ENCODE measurements at regions not wholly inside any gene's neighbourhood (a gene's known extent, or its start where the extent isn't known, plus 50 kb on each side); places are given as distances from the start of the nearest gene placed in this dataset.

GRCh38 chr13:103941506-103942140 is 875.4 kb upstream of the SLC10A2 start:
- DNase-seq (ENCODE audit: low read depth, low spot score) = no peak
- no peak overlapping the region for H2AFZ ChIP-seq (ENCODE audit: low read depth, low read length, poor library complexity, severe bottlenecking)
- H3K9ac ChIP-seq (ENCODE audit: low read length) = no peak overlapping the region
- BruUV-seq (replicated peaks) = no TSS peak
- ChIA-PET RAD21 (ENCODE audit: low non-redundant PET in 1 of 2, low total read pairs in 2 of 2, uncharacterized antibody in 2 of 2, unreplicated experiment in 2 of 2) (no interaction called here), POLR2A (no interaction called here), CTCF (no interaction called here)
- H3K36me3 ChIP-seq (ENCODE audit: control insufficient read depth in 1 of 2, insufficient read depth in 2 of 2, low read length in 2 of 2) = no peaks in the 10 kb centered on the region; a peak in 1 of 4 replicates
- no peaks in the 10 kb centered on the region for H3K4me1 ChIP-seq (ENCODE audit: control insufficient read depth in 1 of 2, insufficient read depth in 2 of 2, low read length in 2 of 2)
- H3K4me3 ChIP-seq (replicated peaks in 1 of 2; ENCODE audit: low read depth in 1 of 2, low read length in 2 of 2) = no peak overlapping the region
- H4K20me1 ChIP-seq (ENCODE audit: insufficient read depth) = no peaks in the 10 kb centered on the region; the same call in 1 of the 2 replicates
- intact Hi-C loops (cut with micrococcal nuclease) = no loop called here
- no peak overlapping the region for H3K4me2 ChIP-seq (ENCODE audit: low read length)
- H3K9me3 ChIP-seq (ENCODE audit: control insufficient read depth in 1 of 2, insufficient read depth in 1 of 2, low read depth in 1 of 2, low read length in 2 of 2) = no peaks in the 10 kb centered on the region
- no peak for TF ChIP-seq MAX (IDR thresholded peaks at IDR 0.05)
- no peak for TF ChIP-seq ZFX (IDR thresholded peaks at IDR 0.05)
- no peak for TF ChIP-seq SP1 (IDR thresholded peaks at IDR 0.05; ENCODE audit: low read depth)
- no peak for TF ChIP-seq CTCF (IDR thresholded peaks at IDR 0.05 in 2 of 3, conservative IDR thresholded peaks at IDR 0.05 in 1 of 3; ENCODE audit: borderline replicate concordance in 1 of 3, insufficient read depth in 1 of 3, low read depth in 2 of 3, low read length in 2 of 3)
- no peak for TF ChIP-seq CEBPB (IDR thresholded peaks at IDR 0.05; ENCODE audit: low read depth)
- H3K79me2 ChIP-seq (ENCODE audit: insufficient read depth, low read length) = no peaks in the 10 kb centered on the region
- no peaks in the 10 kb centered on the region for H3K9me2 ChIP-seq (ENCODE audit: insufficient read depth)
- no peak for ATAC-seq
- no peaks in the 10 kb centered on the region for H3K27me3 ChIP-seq (ENCODE audit: insufficient read depth, low read length)
- no peak overlapping the region for H3K27ac ChIP-seq (ENCODE audit: low read depth, low read length)

GRCh38 chr13:103935117-103935516 is 868.9 kb upstream of the SLC10A2 start:
- Histone ChIP-seq H3K9ac (ENCODE audit: low read length) (no peak overlapping the region), H3K4me2 (ENCODE audit: low read length) (no peak overlapping the region), H3K27ac (ENCODE audit: low read depth, low read length) (no peak overlapping the region), H2AFZ (ENCODE audit: low read depth, low read length, poor library complexity, severe bottlenecking) (no peak overlapping the region), H3K79me2 (ENCODE audit: insufficient read depth, low read length) (no peaks in the 10 kb centered on the region), H3K4me1 (ENCODE audit: control insufficient read depth in 1 of 2, insufficient read depth in 2 of 2, low read length in 2 of 2) (no peaks in the 10 kb centered on the region), H3K36me3 (ENCODE audit: control insufficient read depth in 1 of 2, insufficient read depth in 2 of 2, low read length in 2 of 2) (no peaks in the 10 kb centered on the region), H4K20me1 (ENCODE audit: insufficient read depth) (no peaks in the 10 kb centered on the region), H3K4me3 (replicated peaks in 1 of 2; ENCODE audit: low read depth in 1 of 2, low read length in 2 of 2) (no peak overlapping the region), H3K27me3 (ENCODE audit: insufficient read depth, low read length) (no peaks in the 10 kb centered on the region), H3K9me3 (ENCODE audit: control insufficient read depth in 1 of 2, insufficient read depth in 1 of 2, low read depth in 1 of 2, low read length in 2 of 2) (no peaks in the 10 kb centered on the region; a peak in 1 of 4 replicates), H3K9me2 (ENCODE audit: insufficient read depth) (no peaks in the 10 kb centered on the region)
- ChIA-PET CTCF (no interaction called here), POLR2A (no interaction called here), RAD21 (ENCODE audit: low non-redundant PET in 1 of 2, low total read pairs in 2 of 2, uncharacterized antibody in 2 of 2, unreplicated experiment in 2 of 2) (no interaction called here)
- no TSS peak for BruUV-seq (replicated peaks)
- no peak for ATAC-seq
- peak; percentile 6 for DNase-seq (ENCODE audit: low read depth, low spot score)
- intact Hi-C loops (cut with micrococcal nuclease) = no loop called here
- TF ChIP-seq JUND (IDR thresholded peaks at IDR 0.05) = no peak
- no peak for TF ChIP-seq ZNF274 (IDR thresholded peaks at IDR 0.05; ENCODE audit: low read depth, low read length)
- TF ChIP-seq YY1 (IDR thresholded peaks at IDR 0.05; ENCODE audit: extremely low read depth, insufficient replicate concordance, low read depth, low read length) = no peak
- TF ChIP-seq SRF (IDR thresholded peaks at IDR 0.05; ENCODE audit: low read depth) = no peak
- TF ChIP-seq ELF1 (IDR thresholded peaks at IDR 0.05; ENCODE audit: borderline replicate concordance, low read depth) = no peak
- no peak for TF ChIP-seq RAD21 (IDR thresholded peaks at IDR 0.05; ENCODE audit: low read depth)
- no peak for TF ChIP-seq TCF7L2 (IDR thresholded peaks at IDR 0.05; ENCODE audit: borderline replicate concordance, extremely low read depth, insufficient read depth, insufficient read length)
- no peak for TF ChIP-seq POLR2A (IDR thresholded peaks at IDR 0.05; ENCODE audit: borderline replicate concordance, extremely low read depth, insufficient read depth, insufficient read length)

Data from HCT116 (cell line).